Panc1 (cell line): ENCODE measurements at regions not wholly inside any gene's neighbourhood (a gene's known extent, or its start where the extent isn't known, plus 50 kb on each side); places are given as distances from the start of the nearest gene placed in this dataset.

Source experiments
- TF ChIP-seq, protein P1 (sequence below): fragments of 450-650 bp; IDR thresholded peaks from 2 replicates; pipeline ENCODE4 v1.5.1; 2017; ENCODE audit warnings: mild to moderate bottlenecking
- TF ChIP-seq, protein P2 (sequence below), 2 experiments: IDR thresholded peaks; 2 replicates each; pipeline ENCODE4 v1.6.1; 2011 to 2012; ENCODE audit warnings: low read depth in 2 of 2, control low read depth in 1 of 2, low read length in 1 of 2, mild to moderate bottlenecking in 1 of 2, moderate library complexity in 1 of 2; ENCODE audit not compliant: insufficient read depth in 1 of 2

- TF ChIP-seq, protein P1, sequence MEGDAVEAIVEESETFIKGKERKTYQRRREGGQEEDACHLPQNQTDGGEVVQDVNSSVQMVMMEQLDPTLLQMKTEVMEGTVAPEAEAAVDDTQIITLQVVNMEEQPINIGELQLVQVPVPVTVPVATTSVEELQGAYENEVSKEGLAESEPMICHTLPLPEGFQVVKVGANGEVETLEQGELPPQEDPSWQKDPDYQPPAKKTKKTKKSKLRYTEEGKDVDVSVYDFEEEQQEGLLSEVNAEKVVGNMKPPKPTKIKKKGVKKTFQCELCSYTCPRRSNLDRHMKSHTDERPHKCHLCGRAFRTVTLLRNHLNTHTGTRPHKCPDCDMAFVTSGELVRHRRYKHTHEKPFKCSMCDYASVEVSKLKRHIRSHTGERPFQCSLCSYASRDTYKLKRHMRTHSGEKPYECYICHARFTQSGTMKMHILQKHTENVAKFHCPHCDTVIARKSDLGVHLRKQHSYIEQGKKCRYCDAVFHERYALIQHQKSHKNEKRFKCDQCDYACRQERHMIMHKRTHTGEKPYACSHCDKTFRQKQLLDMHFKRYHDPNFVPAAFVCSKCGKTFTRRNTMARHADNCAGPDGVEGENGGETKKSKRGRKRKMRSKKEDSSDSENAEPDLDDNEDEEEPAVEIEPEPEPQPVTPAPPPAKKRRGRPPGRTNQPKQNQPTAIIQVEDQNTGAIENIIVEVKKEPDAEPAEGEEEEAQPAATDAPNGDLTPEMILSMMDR, result no peak
- TF ChIP-seq, protein P2, sequence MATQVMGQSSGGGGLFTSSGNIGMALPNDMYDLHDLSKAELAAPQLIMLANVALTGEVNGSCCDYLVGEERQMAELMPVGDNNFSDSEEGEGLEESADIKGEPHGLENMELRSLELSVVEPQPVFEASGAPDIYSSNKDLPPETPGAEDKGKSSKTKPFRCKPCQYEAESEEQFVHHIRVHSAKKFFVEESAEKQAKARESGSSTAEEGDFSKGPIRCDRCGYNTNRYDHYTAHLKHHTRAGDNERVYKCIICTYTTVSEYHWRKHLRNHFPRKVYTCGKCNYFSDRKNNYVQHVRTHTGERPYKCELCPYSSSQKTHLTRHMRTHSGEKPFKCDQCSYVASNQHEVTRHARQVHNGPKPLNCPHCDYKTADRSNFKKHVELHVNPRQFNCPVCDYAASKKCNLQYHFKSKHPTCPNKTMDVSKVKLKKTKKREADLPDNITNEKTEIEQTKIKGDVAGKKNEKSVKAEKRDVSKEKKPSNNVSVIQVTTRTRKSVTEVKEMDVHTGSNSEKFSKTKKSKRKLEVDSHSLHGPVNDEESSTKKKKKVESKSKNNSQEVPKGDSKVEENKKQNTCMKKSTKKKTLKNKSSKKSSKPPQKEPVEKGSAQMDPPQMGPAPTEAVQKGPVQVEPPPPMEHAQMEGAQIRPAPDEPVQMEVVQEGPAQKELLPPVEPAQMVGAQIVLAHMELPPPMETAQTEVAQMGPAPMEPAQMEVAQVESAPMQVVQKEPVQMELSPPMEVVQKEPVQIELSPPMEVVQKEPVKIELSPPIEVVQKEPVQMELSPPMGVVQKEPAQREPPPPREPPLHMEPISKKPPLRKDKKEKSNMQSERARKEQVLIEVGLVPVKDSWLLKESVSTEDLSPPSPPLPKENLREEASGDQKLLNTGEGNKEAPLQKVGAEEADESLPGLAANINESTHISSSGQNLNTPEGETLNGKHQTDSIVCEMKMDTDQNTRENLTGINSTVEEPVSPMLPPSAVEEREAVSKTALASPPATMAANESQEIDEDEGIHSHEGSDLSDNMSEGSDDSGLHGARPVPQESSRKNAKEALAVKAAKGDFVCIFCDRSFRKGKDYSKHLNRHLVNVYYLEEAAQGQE (IDR thresholded peaks at IDR 0.05; ENCODE audit: insufficient read depth in 1 of 2, low read depth in 2 of 2, low read length in 1 of 2), result no peak
Observed at GRCh38 chr20:39611901-39612300, 649.8 kb downstream of the DHX35 start.
